ENCODE measurements at regions not wholly inside any gene's neighbourhood (a gene's known extent, or its start where the extent isn't known, plus 50 kb on each side); places are given as distances from the start of the nearest gene placed in this dataset.

DNA sequence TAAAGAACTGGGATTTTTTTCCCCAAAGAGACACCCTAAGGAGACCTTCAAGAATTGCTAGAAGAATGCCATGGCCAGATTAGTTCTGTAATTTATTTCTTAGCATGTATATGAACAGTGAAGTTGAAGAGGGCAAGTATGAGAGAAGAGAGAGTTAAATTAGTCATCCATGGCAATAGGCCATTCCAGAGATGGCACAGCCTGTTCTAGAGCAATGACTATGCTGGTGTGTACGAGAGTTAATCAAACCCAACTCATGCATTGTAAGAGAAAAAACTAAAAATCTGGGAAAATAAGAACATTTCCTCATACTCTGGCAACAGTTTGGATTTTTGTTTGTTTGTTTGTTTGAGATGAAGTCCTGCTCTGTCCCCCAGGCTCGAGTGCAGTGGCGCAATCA, 112.1 kb upstream of the PIK3C3 start:
- DNase-seq (ENCODE audit: low spot score in 2 of 2), result no peak
- no peaks in the 10 kb centered on the region for H3K36me3 ChIP-seq
- H3K9me3 ChIP-seq, result no peaks in the 10 kb centered on the region
- no peak overlapping the region for H3K27ac ChIP-seq
- TF ChIP-seq POLR2A (IDR thresholded peaks at IDR 0.05), result no peak
- TF ChIP-seq, protein P1, sequence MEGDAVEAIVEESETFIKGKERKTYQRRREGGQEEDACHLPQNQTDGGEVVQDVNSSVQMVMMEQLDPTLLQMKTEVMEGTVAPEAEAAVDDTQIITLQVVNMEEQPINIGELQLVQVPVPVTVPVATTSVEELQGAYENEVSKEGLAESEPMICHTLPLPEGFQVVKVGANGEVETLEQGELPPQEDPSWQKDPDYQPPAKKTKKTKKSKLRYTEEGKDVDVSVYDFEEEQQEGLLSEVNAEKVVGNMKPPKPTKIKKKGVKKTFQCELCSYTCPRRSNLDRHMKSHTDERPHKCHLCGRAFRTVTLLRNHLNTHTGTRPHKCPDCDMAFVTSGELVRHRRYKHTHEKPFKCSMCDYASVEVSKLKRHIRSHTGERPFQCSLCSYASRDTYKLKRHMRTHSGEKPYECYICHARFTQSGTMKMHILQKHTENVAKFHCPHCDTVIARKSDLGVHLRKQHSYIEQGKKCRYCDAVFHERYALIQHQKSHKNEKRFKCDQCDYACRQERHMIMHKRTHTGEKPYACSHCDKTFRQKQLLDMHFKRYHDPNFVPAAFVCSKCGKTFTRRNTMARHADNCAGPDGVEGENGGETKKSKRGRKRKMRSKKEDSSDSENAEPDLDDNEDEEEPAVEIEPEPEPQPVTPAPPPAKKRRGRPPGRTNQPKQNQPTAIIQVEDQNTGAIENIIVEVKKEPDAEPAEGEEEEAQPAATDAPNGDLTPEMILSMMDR (IDR thresholded peaks at IDR 0.05), result no peak
- intact Hi-C loops (cut with DNase I; ENCODE audit: low total_unique reads), result no loop called here
- no peak overlapping the region for H3K4me3 ChIP-seq
- H3K27me3 ChIP-seq, result no peaks in the 10 kb centered on the region
- H3K4me1 ChIP-seq, result no peaks in the 10 kb centered on the region

DNA sequence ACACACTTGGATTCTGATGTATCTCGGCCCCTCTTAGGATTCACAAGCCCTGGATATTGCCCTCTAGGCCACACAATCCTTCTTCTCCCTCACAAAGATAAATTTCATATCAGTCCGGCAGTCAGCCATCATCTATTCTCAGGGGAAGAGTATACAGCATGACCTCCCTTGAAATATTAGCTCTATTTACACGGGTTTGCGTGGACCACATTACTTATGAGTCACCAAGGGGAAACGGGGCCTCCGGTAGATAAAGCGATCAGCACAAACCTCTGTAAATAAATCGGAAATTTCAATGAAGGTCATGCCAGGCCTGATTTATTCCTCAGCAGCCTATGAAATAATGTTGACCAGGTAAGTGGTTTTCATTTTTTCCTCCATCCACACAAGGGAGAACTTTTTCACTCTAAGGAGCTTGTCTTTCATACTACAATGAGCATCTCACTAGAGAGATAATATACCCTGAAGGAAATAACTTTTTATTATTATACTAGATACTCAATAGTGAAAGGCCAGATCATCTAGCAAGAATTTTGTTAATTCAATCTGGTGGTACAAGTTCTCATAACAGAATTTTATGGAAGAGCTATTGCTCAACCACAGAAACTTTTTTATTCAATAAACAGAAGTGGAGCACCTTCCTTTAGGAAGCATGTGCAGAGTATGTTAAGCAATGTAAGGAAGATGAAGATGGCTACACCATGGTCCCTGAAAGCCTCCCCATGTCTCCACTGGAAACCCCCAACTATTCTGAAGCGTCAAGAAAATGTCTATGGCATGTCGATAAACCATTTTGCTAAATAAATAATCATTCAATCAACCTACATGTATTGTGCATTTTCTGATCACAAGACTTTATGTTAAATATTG, 125.2 kb upstream of the PIK3C3 start:
- Histone ChIP-seq H3K27me3 (no peaks in the 10 kb centered on the region), H3K4me3 (no peak overlapping the region), H3K4me1 (no peaks in the 10 kb centered on the region), H3K27ac (no peak overlapping the region), H3K9me3 (no peaks in the 10 kb centered on the region), H3K36me3 (no peaks in the 10 kb centered on the region)
- no peak for DNase-seq (ENCODE audit: low spot score in 2 of 2)
- TF ChIP-seq, protein P1 (IDR thresholded peaks at IDR 0.05), result no peak
- no peak for TF ChIP-seq POLR2AphosphoS5 (IDR thresholded peaks at IDR 0.05)
- no peak for TF ChIP-seq POLR2A (IDR thresholded peaks at IDR 0.05)
- intact Hi-C loops (cut with DNase I; ENCODE audit: low total_unique reads), result no loop called here

DNA sequence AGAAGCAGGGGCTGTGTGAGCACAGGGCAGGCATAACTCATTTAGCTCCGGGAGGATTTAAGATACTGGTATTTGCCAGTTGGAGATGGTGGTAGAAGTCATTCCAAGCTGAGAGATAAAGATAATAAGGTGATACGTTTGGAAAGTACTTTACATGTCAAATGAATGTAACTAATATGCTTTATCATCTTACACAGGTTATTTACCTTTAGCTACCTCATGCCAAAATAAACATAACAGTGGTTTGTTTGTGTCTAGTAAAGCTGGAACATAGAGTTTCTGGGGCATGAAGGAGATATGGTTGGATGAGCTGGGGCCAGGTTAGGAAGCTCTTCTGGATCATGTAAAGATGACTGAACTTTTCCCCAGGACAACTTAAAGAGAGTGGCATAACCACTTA, 126.9 kb upstream of the PIK3C3 start:
- no peak for DNase-seq (ENCODE audit: low spot score in 2 of 2)
- Histone ChIP-seq H3K9me3 (no peaks in the 10 kb centered on the region), H3K27me3 (no peaks in the 10 kb centered on the region), H3K4me1 (no peaks in the 10 kb centered on the region), H3K36me3 (no peaks in the 10 kb centered on the region), H3K27ac (no peak overlapping the region), H3K4me3 (no peak overlapping the region)
- intact Hi-C loops (cut with DNase I; ENCODE audit: low total_unique reads), result no loop called here
- TF ChIP-seq POLR2AphosphoS5 (IDR thresholded peaks at IDR 0.05) (no peak), POLR2A (IDR thresholded peaks at IDR 0.05) (no peak)
- TF ChIP-seq, protein P1 (IDR thresholded peaks at IDR 0.05), result no peak

DNA sequence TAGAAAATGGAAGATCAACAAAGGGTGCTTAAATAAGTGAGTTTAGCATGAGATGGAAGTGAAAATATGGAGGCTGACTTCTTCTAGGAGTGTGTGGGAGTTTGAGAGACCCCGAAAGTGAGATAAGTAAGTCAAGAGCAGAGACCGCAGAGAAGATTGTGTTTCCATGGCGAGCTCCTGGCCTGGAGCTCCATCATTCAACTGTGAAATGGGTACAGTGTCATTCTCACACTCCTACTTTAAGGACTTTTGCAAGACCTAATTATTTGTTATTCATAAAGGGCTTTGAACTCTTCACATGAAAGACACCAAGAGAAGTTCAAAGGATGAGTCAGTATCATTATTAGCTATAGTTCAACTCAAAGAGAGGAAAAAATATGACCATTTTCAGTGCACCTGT, 134.2 kb upstream of the PIK3C3 start:
- Histone ChIP-seq H3K27ac (no peak overlapping the region), H3K27me3 (no peaks in the 10 kb centered on the region), H3K4me3 (no peak overlapping the region), H3K36me3 (no peaks in the 10 kb centered on the region), H3K4me1 (no peaks in the 10 kb centered on the region), H3K9me3 (no peaks in the 10 kb centered on the region)
- DNase-seq (ENCODE audit: low spot score in 2 of 2), result no peak
- no peak for TF ChIP-seq POLR2A (IDR thresholded peaks at IDR 0.05)
- no peak for TF ChIP-seq POLR2AphosphoS5 (IDR thresholded peaks at IDR 0.05)
- TF ChIP-seq, protein P1 (IDR thresholded peaks at IDR 0.05), result no peak
- intact Hi-C loops (cut with DNase I; ENCODE audit: low total_unique reads), result loop anchor here (5.0 kb wide), 1 partner anchor 208 kb away; no protein-coding TSS in a partner anchor
